GM23338 (cell line): ENCODE measurements at regions not wholly inside any gene's neighbourhood (a gene's known extent, or its start where the extent isn't known, plus 50 kb on each side); places are given as distances from the start of the nearest gene placed in this dataset.

Experiments
- ATAC-seq: fragments of 200-7000 bp; cut with Tn5 transposase; 3 replicates; pipeline ENCODE4 v1.9.1; 2020
- DNase-seq: peaks from one replicate; pipeline ENCODE4 v3.0.0-alpha.2; 2015; ENCODE audit warnings: low spot score
- H2AFZ ChIP-seq: fragments of 200-600 bp; sonication (generic); 2 replicates; pipeline ENCODE4 v1.8.0; 2016; ENCODE audit warnings: antibody characterized with exemption, mild to moderate bottlenecking, moderate library complexity
- H3F3A ChIP-seq: fragments of 200-600 bp; sonication (generic); replicated peaks from 2 replicates; pipeline ENCODE4 v1.8.0; 2017; ENCODE audit warnings: antibody characterized with exemption, mixed run types, low read depth
- H3K27ac ChIP-seq: fragments of 200-600 bp; sonication (generic); 2 replicates; pipeline ENCODE4 v1.6.1; 2016; ENCODE audit warnings: low read depth
- H3K27me3 ChIP-seq: fragments of 200-600 bp; sonication (generic); 2 replicates; pipeline ENCODE4 v1.8.0; 2016; ENCODE audit warnings: mild to moderate bottlenecking, mixed run types, moderate library complexity; ENCODE audit not compliant: insufficient read depth
- H3K36me3 ChIP-seq: fragments of 200-600 bp; sonication (generic); 2 replicates; pipeline ENCODE4 v1.8.0; 2016; ENCODE audit warnings: mild to moderate bottlenecking; ENCODE audit not compliant: insufficient read depth
- H3K4me1 ChIP-seq: fragments of 200-600 bp; sonication (generic); 2 replicates; pipeline ENCODE4 v1.8.0; 2016; ENCODE audit warnings: mild to moderate bottlenecking, moderate library complexity; ENCODE audit not compliant: insufficient read depth
- H3K4me2 ChIP-seq: fragments of 200-600 bp; sonication (generic); 2 replicates; pipeline ENCODE4 v1.7.1; 2017; ENCODE audit warnings: mixed run types
- H3K4me3 ChIP-seq: fragments of 200-600 bp; sonication (generic); 2 replicates; pipeline ENCODE4 v1.6.1; 2016; ENCODE audit warnings: mixed run types
- H3K79me2 ChIP-seq: fragments of 200-600 bp; sonication (generic); replicated peaks from 2 replicates; pipeline ENCODE4 v1.8.0; 2017; ENCODE audit warnings: mild to moderate bottlenecking; ENCODE audit not compliant: insufficient read depth
- H3K9me2 ChIP-seq: fragments of 200-600 bp; sonication (generic); 2 replicates; pipeline ENCODE4 v1.8.0; 2017; ENCODE audit not compliant: insufficient read depth
- H4K20me1 ChIP-seq: fragments of 200-600 bp; sonication (generic); replicated peaks from 2 replicates; pipeline ENCODE4 v1.8.0; 2017; ENCODE audit warnings: mild to moderate bottlenecking; ENCODE audit not compliant: insufficient read depth
- H3K27ac Mint-ChIP-seq: 2 replicates; pipeline ENCODE4 v1.8.0; 2020; ENCODE audit warnings: inconsistent platforms, mild to moderate bottlenecking, moderate library complexity, mixed read lengths
- H3K27me3 Mint-ChIP-seq: 3 replicates; pipeline ENCODE4 v1.8.0; 2022; ENCODE audit warnings: low read depth, mild to moderate bottlenecking, moderate library complexity, mixed read lengths, inconsistent platforms; ENCODE audit not compliant: insufficient read depth, poor library complexity
- H3K36me3 Mint-ChIP-seq: 3 replicates; pipeline ENCODE4 v1.8.0; 2021; ENCODE audit warnings: low read depth, mild to moderate bottlenecking, inconsistent platforms, moderate library complexity, mixed read lengths
- H3K4me1 Mint-ChIP-seq: 3 replicates; pipeline ENCODE4 v1.8.0; 2020; ENCODE audit warnings: mild to moderate bottlenecking, inconsistent platforms, mixed read lengths
- H3K4me3 Mint-ChIP-seq: 3 replicates; pipeline ENCODE4 v1.8.0; 2021; ENCODE audit warnings: moderate library complexity, mild to moderate bottlenecking, inconsistent platforms, mixed read lengths
- H3K9me3 Mint-ChIP-seq: 3 replicates; pipeline ENCODE4 v1.8.0; 2020; ENCODE audit warnings: moderate library complexity, mild to moderate bottlenecking, inconsistent platforms, mixed read lengths
- CREB1 ChIP-seq: fragments of 250-450 bp; sonication (Bioruptor Pico); IDR thresholded peaks from 2 replicates; pipeline ENCODE4 v1.5.0; 2020; ENCODE audit warnings: low read depth, mild to moderate bottlenecking, moderate library complexity
- CTCF ChIP-seq, 2 experiments: fragments of 200-600 bp in 1 of 2; sonication (generic) in 1 of 2; conservative IDR thresholded peaks; 2 replicates each; pipeline versions ENCODE4 v1.5.1 to v1.6.1; 2016 to 2017; ENCODE audit warnings: antibody characterized with exemption in 2 of 2, low read depth in 2 of 2, mild to moderate bottlenecking in 2 of 2, moderate library complexity in 1 of 2
- EZH2 ChIP-seq: fragments of 200-600 bp; sonication (generic); IDR thresholded peaks from one replicate; pipeline ENCODE4 v1.8.0; 2017; ENCODE audit warnings: antibody characterized with exemption, mild to moderate bottlenecking, low read depth; ENCODE audit not compliant: unreplicated experiment
- EZH2phosphoT487 ChIP-seq: fragments of 200-600 bp; sonication (generic); IDR thresholded peaks from one replicate; pipeline ENCODE4 v1.8.1; 2018; ENCODE audit warnings: antibody characterized with exemption; ENCODE audit not compliant: unreplicated experiment
- JUNB ChIP-seq: IDR thresholded peaks from one replicate; pipeline ENCODE4 v1.6.1; 2016; ENCODE audit warnings: antibody characterized with exemption; ENCODE audit not compliant: unreplicated experiment
- NANOG ChIP-seq: IDR thresholded peaks from 2 replicates; pipeline ENCODE4 v1.6.1; 2016; ENCODE audit warnings: antibody characterized with exemption, borderline replicate concordance
- POLR2AphosphoS5 ChIP-seq: IDR thresholded peaks from 2 replicates; pipeline ENCODE4 v1.6.1; 2016; ENCODE audit warnings: antibody characterized with exemption, low read depth
- REST ChIP-seq: IDR thresholded peaks from one replicate; pipeline ENCODE4 v1.6.1; 2018; ENCODE audit warnings: antibody characterized with exemption; ENCODE audit not compliant: unreplicated experiment
- STAT1 ChIP-seq: IDR thresholded peaks from one replicate; pipeline ENCODE4 v1.6.1; 2016; ENCODE audit warnings: antibody characterized with exemption; ENCODE audit not compliant: unreplicated experiment
- ZNF114 ChIP-seq: fragments of 250-450 bp; sonication (Bioruptor Pico); IDR thresholded peaks from 2 replicates; pipeline ENCODE4 v1.5.0; 2020; ENCODE audit warnings: mild to moderate bottlenecking, moderate library complexity
- ZNF331 ChIP-seq: fragments of 250-450 bp; sonication (Bioruptor Pico); IDR thresholded peaks from 2 replicates; pipeline ENCODE4 v1.5.0; 2020; ENCODE audit warnings: low read depth, mild to moderate bottlenecking, moderate library complexity
- ZNF462 ChIP-seq: fragments of 250-450 bp; sonication (Bioruptor Pico); IDR thresholded peaks from 2 replicates; pipeline ENCODE4 v1.5.0; 2020; ENCODE audit warnings: mild to moderate bottlenecking, moderate library complexity
- TF ChIP-seq, protein P1 (sequence below): IDR thresholded peaks from 2 replicates; pipeline ENCODE4 v1.6.1; 2016; ENCODE audit warnings: antibody characterized with exemption

- TF ChIP-seq EZH2 = no peak
Observed at GRCh38 chr14:98203421-98203820, 1068.6 kb downstream of the BCL11B start (continued).

GRCh38 chr14:98204139-98204538 lies 1067.9 kb downstream of the BCL11B start:
- Histone ChIP-seq H3K4me2 (no peak overlapping the region), H3K27ac (no peak overlapping the region), H3F3A (no peaks in the 10 kb centered on the region), H3K9me2 (peaks cover 14% of the 10 kb centered on the region), H3K27me3 (no peaks in the 10 kb centered on the region), H3K4me1 (no peaks in the 10 kb centered on the region; the same call in 1 of the 2 replicates), H2AFZ (no peak overlapping the region), H3K36me3 (no peaks in the 10 kb centered on the region), H3K4me3 (no peak overlapping the region), H4K20me1 (no peaks in the 10 kb centered on the region), H3K79me2 (no peaks in the 10 kb centered on the region)
- peak; percentile 65 for ATAC-seq
- Mint-ChIP-seq H3K9me3 (no peaks in the 10 kb centered on the region; the same call in 2 of the 3 replicates), H3K27me3 (peaks cover 8% of the 10 kb centered on the region), H3K27ac (no peak overlapping the region), H3K4me3 (no peak overlapping the region), H3K36me3 (no peaks in the 10 kb centered on the region; the same call in 2 of the 3 replicates), H3K4me1 (peaks cover 21% of the 10 kb centered on the region)
- no peak for DNase-seq
- TF ChIP-seq ZNF331 (CRISPR knock-in tag) (no peak), ZNF462 (no peak), STAT1 (no peak), NANOG (no peak), CREB1 (no peak), ZNF114 (CRISPR knock-in tag) (no peak), CTCF (conservative IDR thresholded peaks at IDR 0.05; ENCODE audit: low read depth in 2 of 2) (no peak), JUNB (no peak), EZH2 (no peak), POLR2AphosphoS5 (no peak), REST (no peak), EZH2phosphoT487 (no peak)
- TF ChIP-seq, protein P1, sequence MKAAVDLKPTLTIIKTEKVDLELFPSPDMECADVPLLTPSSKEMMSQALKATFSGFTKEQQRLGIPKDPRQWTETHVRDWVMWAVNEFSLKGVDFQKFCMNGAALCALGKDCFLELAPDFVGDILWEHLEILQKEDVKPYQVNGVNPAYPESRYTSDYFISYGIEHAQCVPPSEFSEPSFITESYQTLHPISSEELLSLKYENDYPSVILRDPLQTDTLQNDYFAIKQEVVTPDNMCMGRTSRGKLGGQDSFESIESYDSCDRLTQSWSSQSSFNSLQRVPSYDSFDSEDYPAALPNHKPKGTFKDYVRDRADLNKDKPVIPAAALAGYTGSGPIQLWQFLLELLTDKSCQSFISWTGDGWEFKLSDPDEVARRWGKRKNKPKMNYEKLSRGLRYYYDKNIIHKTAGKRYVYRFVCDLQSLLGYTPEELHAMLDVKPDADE = no peak
